Lower lobe of right lung (tissue), 2 donors: ENCODE measurements at regions not wholly inside any gene's neighbourhood (a gene's known extent, or its start where the extent isn't known, plus 50 kb on each side); places are given as distances from the start of the nearest gene placed in this dataset.

Experiments used
- ATAC-seq, 2 donors: fragments of 200-7000 bp; cut with Tn5 transposase; one replicate each; pipeline ENCODE4 v1.9.1; 2020 to 2022; ENCODE audit warnings: mild to moderate bottlenecking in 2 of 2, moderate library complexity in 2 of 2
- DNase-seq: peaks from one replicate; pipeline ENCODE4 v3.0.0-alpha.2; 2020
- H3K27ac ChIP-seq: fragments of 200-600 bp; one replicate; pipeline ENCODE4 v1.8.0; 2022
- H3K27me3 ChIP-seq: fragments of 200-600 bp; one replicate; pipeline ENCODE4 v1.8.0; 2022; ENCODE audit warnings: low read depth
- H3K36me3 ChIP-seq: fragments of 200-600 bp; one replicate; pipeline ENCODE4 v1.8.0; 2022; ENCODE audit warnings: mild to moderate bottlenecking
- H3K4me1 ChIP-seq: fragments of 200-600 bp; one replicate; pipeline ENCODE4 v1.8.0; 2022
- H3K4me3 ChIP-seq: fragments of 200-600 bp; one replicate; pipeline ENCODE4 v1.8.0; 2022; ENCODE audit warnings: mild to moderate bottlenecking
- H3K9me3 ChIP-seq: fragments of 200-600 bp; one replicate; pipeline ENCODE4 v1.8.0; 2022
- intact Hi-C: fragments of 100-400 bp; cut with DNase I; formaldehyde crosslinking; loops from one replicate; pipeline ENCODE4 v1.11.0; 2022
- TF ChIP-seq, protein P1 (sequence below): fragments of 200-600 bp; IDR thresholded peaks from one replicate; pipeline ENCODE4 v1.8.0; 2022; ENCODE audit warnings: antibody characterized with exemption, mild to moderate bottlenecking
- donor health status: DM: no; HTN: yes; CAD: no; lungs with severe emphysema.

GRCh38 chr12:108000111-108000510, 129.0 kb upstream of the WSCD2 start:
- Histone ChIP-seq H3K4me1 (no peaks in the 10 kb centered on the region), H3K27me3 (peaks cover 24% of the 10 kb centered on the region), H3K27ac (no peak overlapping the region), H3K9me3 (no peaks in the 10 kb centered on the region), H3K36me3 (no peaks in the 10 kb centered on the region), H3K4me3 (no peak overlapping the region)
- no peak for ATAC-seq
- intact Hi-C loops, result no loop called here
- no peak for DNase-seq
- TF ChIP-seq, protein P1, sequence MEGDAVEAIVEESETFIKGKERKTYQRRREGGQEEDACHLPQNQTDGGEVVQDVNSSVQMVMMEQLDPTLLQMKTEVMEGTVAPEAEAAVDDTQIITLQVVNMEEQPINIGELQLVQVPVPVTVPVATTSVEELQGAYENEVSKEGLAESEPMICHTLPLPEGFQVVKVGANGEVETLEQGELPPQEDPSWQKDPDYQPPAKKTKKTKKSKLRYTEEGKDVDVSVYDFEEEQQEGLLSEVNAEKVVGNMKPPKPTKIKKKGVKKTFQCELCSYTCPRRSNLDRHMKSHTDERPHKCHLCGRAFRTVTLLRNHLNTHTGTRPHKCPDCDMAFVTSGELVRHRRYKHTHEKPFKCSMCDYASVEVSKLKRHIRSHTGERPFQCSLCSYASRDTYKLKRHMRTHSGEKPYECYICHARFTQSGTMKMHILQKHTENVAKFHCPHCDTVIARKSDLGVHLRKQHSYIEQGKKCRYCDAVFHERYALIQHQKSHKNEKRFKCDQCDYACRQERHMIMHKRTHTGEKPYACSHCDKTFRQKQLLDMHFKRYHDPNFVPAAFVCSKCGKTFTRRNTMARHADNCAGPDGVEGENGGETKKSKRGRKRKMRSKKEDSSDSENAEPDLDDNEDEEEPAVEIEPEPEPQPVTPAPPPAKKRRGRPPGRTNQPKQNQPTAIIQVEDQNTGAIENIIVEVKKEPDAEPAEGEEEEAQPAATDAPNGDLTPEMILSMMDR, result no peak

DNA sequence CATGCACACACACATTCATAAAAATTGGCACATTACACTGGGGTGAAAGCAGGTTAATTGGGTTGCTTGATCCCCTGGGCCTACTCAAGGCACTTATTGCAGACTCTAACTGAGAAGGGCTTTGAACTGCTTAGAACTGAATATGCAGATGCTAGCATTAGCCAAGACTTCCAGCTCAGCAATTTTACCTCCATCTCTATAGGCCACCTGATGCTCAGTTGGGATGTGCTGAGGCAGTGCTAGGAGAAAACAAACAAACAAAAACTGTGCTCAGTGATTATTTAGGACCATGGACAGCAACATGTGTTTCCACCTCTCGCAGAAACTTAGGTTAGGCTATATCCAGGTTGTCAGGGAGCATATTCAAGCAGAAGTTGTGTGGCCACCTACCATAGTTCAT, 124.8 kb upstream of the WSCD2 start:
- TF ChIP-seq, protein P1, result no peak
- Histone ChIP-seq H3K27me3 (peaks cover 30% of the 10 kb centered on the region), H3K4me3 (no peak overlapping the region), H3K4me1 (no peaks in the 10 kb centered on the region), H3K27ac (no peak overlapping the region), H3K36me3 (no peaks in the 10 kb centered on the region), H3K9me3 (no peaks in the 10 kb centered on the region)
- intact Hi-C loops, result no loop called here
- ATAC-seq (no peak), DNase-seq (no peak)

- Histone ChIP-seq H3K27ac (no peak overlapping the region), H3K27me3 (peaks cover 18% of the 10 kb centered on the region), H3K36me3 (no peaks in the 10 kb centered on the region), H3K9me3 (no peaks in the 10 kb centered on the region), H3K4me3 (no peak overlapping the region), H3K4me1 (no peaks in the 10 kb centered on the region)
- intact Hi-C loops, result no loop called here
- no peak for DNase-seq
- no peak for ATAC-seq
- TF ChIP-seq, protein P1, result no peak
Observed at GRCh38 chr12:108008163-108008905, 120.8 kb upstream of the WSCD2 start.

GRCh38 chr12:108009442-108010070, 119.5 kb upstream of the WSCD2 start:
- Histone ChIP-seq H3K4me1 (no peaks in the 10 kb centered on the region), H3K4me3 (no peak overlapping the region), H3K27me3 (peaks cover 18% of the 10 kb centered on the region), H3K27ac (no peak overlapping the region), H3K36me3 (no peaks in the 10 kb centered on the region), H3K9me3 (no peaks in the 10 kb centered on the region)
- ATAC-seq (no peak), DNase-seq (no peak)
- intact Hi-C loops, result no loop called here
- TF ChIP-seq, protein P1, result no peak

- TF ChIP-seq, protein P1, result no peak
- no peaks in the 10 kb centered on the region for H3K9me3 ChIP-seq
- H3K27ac ChIP-seq, result no peak overlapping the region
- intact Hi-C loops, result no loop called here
- no peak for ATAC-seq
- DNase-seq, result no peak
- no peak overlapping the region for H3K4me3 ChIP-seq
- no peaks in the 10 kb centered on the region for H3K27me3 ChIP-seq
- H3K4me1 ChIP-seq, result no peaks in the 10 kb centered on the region
- no peaks in the 10 kb centered on the region for H3K36me3 ChIP-seq
Observed at GRCh38 chr12:108016022-108016564, 113.0 kb upstream of the WSCD2 start.
